HG03175 (cell line): ENCODE measurements at regions not wholly inside any gene's neighbourhood (a gene's known extent, or its start where the extent isn't known, plus 50 kb on each side); places are given as distances from the start of the nearest gene placed in this dataset.

Experiments used
- ATAC-seq: cut with Tn5 transposase; IDR thresholded peaks from one replicate; pipeline ENCODE4 v1.9.1; 2021; ENCODE audit warnings: mild to moderate bottlenecking, moderate library complexity; ENCODE audit not compliant: unreplicated experiment

DNA sequence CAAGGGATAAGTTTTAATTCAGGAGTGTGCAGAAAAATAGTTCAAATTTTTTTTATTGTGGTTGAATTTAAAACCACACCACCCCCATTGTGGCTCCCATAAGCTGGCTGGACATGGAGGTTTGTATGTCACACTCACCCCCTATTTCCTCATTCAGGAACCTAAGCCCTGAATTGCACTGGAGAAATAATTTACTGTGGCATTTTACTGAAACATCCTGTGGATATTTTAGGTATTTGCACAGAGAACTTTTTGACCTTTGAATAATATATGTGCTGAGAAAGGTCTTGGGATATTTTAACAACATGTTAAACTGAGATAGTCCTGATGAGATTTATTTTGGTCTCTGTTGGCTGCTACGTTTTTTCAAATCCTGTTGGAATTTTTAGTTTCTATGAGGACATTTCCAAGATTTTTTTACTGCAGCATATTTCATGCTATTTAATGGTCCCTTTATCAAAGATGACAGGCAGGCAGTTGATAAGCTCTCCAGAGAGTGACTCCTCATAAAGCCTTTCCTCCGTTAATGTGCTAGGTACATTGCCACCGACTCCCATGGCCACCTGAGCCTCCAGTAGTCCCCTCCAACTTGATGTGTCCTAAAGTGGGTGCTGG is 51.2 kb upstream of the PALM2AKAP2 start:
- no peak for ATAC-seq

- no peak for ATAC-seq
Measured at GRCh38 chr9:109729513-109729912, 50.5 kb upstream of the PALM2AKAP2 start.
